Pancreas (tissue), 10 donors: ENCODE measurements at regions not wholly inside any gene's neighbourhood (a gene's known extent, or its start where the extent isn't known, plus 50 kb on each side); places are given as distances from the start of the nearest gene placed in this dataset.

Source experiments
- ATAC-seq, 4 donors: fragments of 200-7000 bp; cut with Tn5 transposase; one replicate each; pipeline versions ENCODE4 v1.8.0 to v1.9.1; 2020; ENCODE audit warnings: mild to moderate bottlenecking in 4 of 4, moderate library complexity in 4 of 4
- DNase-seq, 6 donors: peaks; one replicate each; pipeline ENCODE4 v3.0.0-alpha.2; 2020
- FAIRE-seq: peaks from 2 replicates; lab custom pipeline; 2012; peaks lifted over from hg19 to GRCh38; lab: Jason Lieb, UNC
- H3K27ac ChIP-seq, 4 donors: fragments of 200-600 bp; sonication (generic); 1 replicate in 3 of 4; 2 replicates in 1 of 4; pipeline versions ENCODE4 v1.5.0 to v1.8.0; 2020
- H3K27me3 ChIP-seq, 4 donors: fragments of 200-600 bp; one replicate each; pipeline ENCODE4 v1.8.0; 2021
- H3K36me3 ChIP-seq, 3 donors: fragments of 200-600 bp; sonication (generic) in 1 of 3; one replicate each; pipeline versions ENCODE4 v1.5.0 to v1.8.0; 2020 to 2021
- H3K4me1 ChIP-seq, 3 donors: fragments of 200-600 bp; one replicate each; pipeline ENCODE4 v1.8.0; 2021
- H3K4me3 ChIP-seq, 4 donors: fragments of 200-600 bp; sonication (generic) in 2 of 4; one replicate each; pipeline versions ENCODE4 v1.5.0 to v1.8.0; 2020 to 2021
- H3K9me3 ChIP-seq, 4 donors: fragments of 200-600 bp; one replicate each; pipeline ENCODE4 v1.8.0; 2021
- CTCF ChIP-seq, 4 donors: fragments of 200-600 bp; sonication (generic) in 3 of 4; IDR thresholded peaks; one replicate each; pipeline versions ENCODE4 v1.5.0 to v1.8.0; 2021; ENCODE audit warnings: antibody characterized with exemption in 4 of 4
- WGBS, 2 donors: extraction: QIAGEN DNeasy Blood & Tissue Kit; methylation state at CpG; one replicate each; pipeline ENCODE4 v1.1.7; 2013; 5-methylcytosine and 5-hydroxymethylcytosine counted together
- intact Hi-C, 3 donors: fragments of 100-400 bp; cut with DNase I; formaldehyde crosslinking; loops; one replicate each; pipeline versions ENCODE4 v1.11.1 to v1.14.2; 2022
- donor health status: healthy with polysubstance abuse.
- donor health status: DM: no; HTN: no; CAD: no; lungs with moderate emphysema.
- donor health status: DM: no; HTN: no; CAD: no.
- donor health status: control.
- donor health status: control.
- donor health status: Bipolar disorder and iron deficiency.
- donor health status: DM: yes; HTN: yes; CAD: no.
- donor health status: DM: no; HTN: no; CAD: no.
- donor health status: DM: no; HTN: no; CAD: no.
- donor health status: DM: yes; HTN: yes; CAD: no.

- TF ChIP-seq CTCF (IDR thresholded peaks at IDR 0.05) = no peak
- H3K27me3 ChIP-seq = peaks cover 0 to 2% (median 0%) of the 10 kb centered on the region in 4 donors
- peak; percentile 89 for FAIRE-seq
- no peaks in the 10 kb centered on the region for H3K4me1 ChIP-seq
- intact Hi-C loops = no loop called here
- no peak for DNase-seq
- H3K9me3 ChIP-seq = no peaks in the 10 kb centered on the region
- no peak for ATAC-seq
- no peak overlapping the region for H3K27ac ChIP-seq
- no peak overlapping the region for H3K4me3 ChIP-seq
- no peaks in the 10 kb centered on the region for H3K36me3 ChIP-seq
Measured at GRCh38 chrX:81857192-81857591, 655.3 kb downstream of the SH3BGRL start.

DNA sequence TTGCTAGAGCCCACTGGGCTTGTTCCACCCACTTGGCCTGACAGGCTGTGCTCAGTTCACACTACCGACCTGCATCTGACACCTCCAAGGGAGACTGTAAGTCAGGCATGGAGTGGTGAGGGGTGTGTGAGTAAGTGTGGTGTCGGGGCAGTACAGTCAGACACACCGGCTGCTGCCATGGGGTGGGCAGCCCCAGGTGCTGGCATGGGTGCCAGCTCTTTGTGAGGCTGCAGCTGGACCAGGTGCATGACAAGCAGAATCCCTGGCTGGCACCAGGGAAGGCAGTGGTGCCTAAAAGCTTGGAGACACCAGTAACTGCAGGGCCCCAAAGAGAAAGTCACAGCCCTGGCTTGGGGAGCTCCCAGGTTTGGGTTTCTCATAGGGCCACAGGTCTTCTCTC lies 665.0 kb downstream of the SH3BGRL start:
- no peaks in the 10 kb centered on the region for H3K4me1 ChIP-seq
- no peaks in the 10 kb centered on the region for H3K9me3 ChIP-seq
- H3K36me3 ChIP-seq = no peaks in the 10 kb centered on the region
- ATAC-seq (no peak), DNase-seq (no peak), FAIRE-seq (no peak)
- H3K4me3 ChIP-seq = no peak overlapping the region
- H3K27ac ChIP-seq = no peak overlapping the region
- intact Hi-C loops = no loop called here
- H3K27me3 ChIP-seq = no peaks in the 10 kb centered on the region
- 64 to 72% methylated on average over 3 of the region's 3 CpGs for WGBS, 2 donors
- no peak for TF ChIP-seq CTCF (IDR thresholded peaks at IDR 0.05)

DNA sequence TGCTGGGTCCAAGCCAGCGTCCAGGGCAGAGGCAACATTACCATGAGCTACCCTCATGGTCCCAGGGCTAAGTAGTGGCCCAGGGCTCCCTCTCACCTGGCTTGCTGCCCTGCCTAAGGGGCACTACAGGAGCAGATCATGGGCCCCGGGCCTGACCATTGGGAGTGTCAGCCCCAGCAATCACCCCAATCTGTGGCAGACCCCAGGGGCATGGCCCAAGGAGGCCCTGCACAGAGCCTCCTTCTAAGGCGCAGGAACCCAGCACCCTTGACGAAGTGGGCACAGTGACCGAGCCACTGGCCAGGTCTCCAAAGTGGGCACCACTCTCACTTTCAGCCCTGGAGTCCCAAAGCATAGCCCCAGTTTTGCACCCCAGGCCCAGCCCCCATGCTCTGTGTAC lies 667.1 kb downstream of the SH3BGRL start:
- FAIRE-seq (no peak), DNase-seq (peak in 2 of 6 donors; percentile 43 to 54), ATAC-seq (no peak)
- WGBS, 2 donors = 55 to 68% methylated on average over 5 of the region's 5 CpGs
- Histone ChIP-seq H3K9me3 (no peaks in the 10 kb centered on the region), H3K27ac (no peak overlapping the region), H3K27me3 (no peaks in the 10 kb centered on the region), H3K36me3 (no peaks in the 10 kb centered on the region), H3K4me1 (no peaks in the 10 kb centered on the region), H3K4me3 (no peak overlapping the region)
- intact Hi-C loops = no loop called here
- TF ChIP-seq CTCF (IDR thresholded peaks at IDR 0.05) = no peak

DNA sequence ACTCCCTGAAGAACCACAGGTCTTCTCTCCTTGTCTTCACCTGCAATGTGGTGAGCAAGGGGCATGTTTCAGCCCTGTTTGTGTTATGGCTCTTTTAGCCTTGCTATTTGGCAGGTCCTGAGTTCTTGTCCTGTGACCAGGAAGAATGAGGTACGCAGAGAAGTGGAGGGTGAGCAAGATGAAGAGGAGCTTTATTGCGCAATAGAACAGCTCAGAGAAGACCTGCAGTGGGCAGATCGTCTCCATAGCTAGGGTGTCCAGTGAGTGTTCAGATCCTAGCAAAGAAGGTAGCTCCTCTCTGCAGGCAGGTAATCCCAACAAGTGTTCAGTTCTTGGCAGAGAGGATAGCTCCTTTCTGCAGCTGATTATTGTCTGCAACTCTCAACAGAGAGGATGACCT lies 672.9 kb downstream of the SH3BGRL start:
- ATAC-seq = no peak
- FAIRE-seq = no peak

GRCh38 chrX:81875800-81876199 lies 673.9 kb downstream of the SH3BGRL start:
- Histone ChIP-seq H3K27me3 (no peaks in the 10 kb centered on the region), H3K9me3 (no peaks in the 10 kb centered on the region), H3K4me1 (no peaks in the 10 kb centered on the region), H3K4me3 (no peak overlapping the region), H3K27ac (no peak overlapping the region), H3K36me3 (no peaks in the 10 kb centered on the region)
- 57 to 64% methylated on average over 1 of the region's 1 CpG for WGBS, 2 donors
- peak in 1 of 6 donors; percentile 33 for DNase-seq
- no peak for TF ChIP-seq CTCF (IDR thresholded peaks at IDR 0.05)
- no peak for FAIRE-seq
- intact Hi-C loops = no loop called here
- no peak for ATAC-seq

More for the DNA sequence above, 672.9 kb downstream of the SH3BGRL start:
- no peaks in the 10 kb centered on the region for H3K4me1 ChIP-seq
- WGBS, 2 donors = 66 to 74% methylated on average over 3 of the region's 3 CpGs
- no peaks in the 10 kb centered on the region for H3K9me3 ChIP-seq
- H3K36me3 ChIP-seq = no peaks in the 10 kb centered on the region
- intact Hi-C loops = no loop called here
- no peak overlapping the region for H3K27ac ChIP-seq
- no peak for TF ChIP-seq CTCF (IDR thresholded peaks at IDR 0.05)
- no peak for DNase-seq
- no peaks in the 10 kb centered on the region for H3K27me3 ChIP-seq
- no peak overlapping the region for H3K4me3 ChIP-seq
